ENCODE measurements at regions not wholly inside any gene's neighbourhood (a gene's known extent, or its start where the extent isn't known, plus 50 kb on each side); places are given as distances from the start of the nearest gene placed in this dataset.

- DNase-seq (no peak), ATAC-seq (ENCODE audit: low read depth) (no peak)
- Histone ChIP-seq H3K9ac (ENCODE audit: low read depth, low read length) (no peak overlapping the region), H2BK15ac (ENCODE audit: low read depth, low read length) (no peak overlapping the region), H3K9me3 (ENCODE audit: control insufficient read depth, insufficient read depth, low read length) (no peaks in the 10 kb centered on the region), H3K4me2 (ENCODE audit: low read depth, low read length) (no peak overlapping the region), H4K5ac (ENCODE audit: low read depth, low read length) (no peak overlapping the region), H3K14ac (replicated peaks; ENCODE audit: low read depth, low read length) (no peak overlapping the region), H3K4ac (ENCODE audit: low read depth, low read length) (no peak overlapping the region), H2BK20ac (ENCODE audit: low read depth, low read length) (no peak overlapping the region), H3K18ac (ENCODE audit: low read depth, low read length) (no peak overlapping the region), H2AFZ (replicated peaks; ENCODE audit: low read length, poor library complexity) (no peak overlapping the region), H3K4me1 (ENCODE audit: control insufficient read depth, insufficient read depth, low read length) (no peaks in the 10 kb centered on the region), H3K23ac (ENCODE audit: low read depth, low read length) (no peak overlapping the region), H2AK5ac (ENCODE audit: low read depth, low read length) (no peak overlapping the region), H3K27me3 (ENCODE audit: control insufficient read depth, insufficient read depth, low read length) (no peaks in the 10 kb centered on the region), H2BK5ac (ENCODE audit: low read depth, low read length, poor library complexity, severe bottlenecking) (no peak overlapping the region), H3K36me3 (ENCODE audit: control insufficient read depth, insufficient read depth, low read length) (no peaks in the 10 kb centered on the region), H2AK9ac (replicated peaks; ENCODE audit: low read depth, low read length, poor library complexity) (no peak overlapping the region), H2BK120ac (ENCODE audit: low read depth, low read length) (no peak overlapping the region), H3K79me1 (ENCODE audit: low read depth in 1 of 2, low read length in 2 of 2) (no peaks in the 10 kb centered on the region), H4K8ac (ENCODE audit: low read depth in 2 of 2, low read length in 2 of 2) (no peak overlapping the region), H3K27ac (ENCODE audit: insufficient read depth, low read length) (no peak overlapping the region), H3K56ac (ENCODE audit: extremely low read depth, insufficient read depth, low read length) (no peak overlapping the region), H4K91ac (ENCODE audit: insufficient read depth, low read depth, low read length) (no peak overlapping the region), H4K20me1 (ENCODE audit: insufficient read depth, low read length) (no peaks in the 10 kb centered on the region), H3K4me3 (ENCODE audit: insufficient read depth, low read depth, low read length) (no peak overlapping the region), H3K9me1 (ENCODE audit: insufficient read depth, low read length) (no peaks in the 10 kb centered on the region)
- CTCF ChIA-PET, result no interaction called here
- TF ChIP-seq CEBPB (IDR thresholded peaks at IDR 0.05; ENCODE audit: low read depth, low read length), result no peak
- TF ChIP-seq RFX5 (IDR thresholded peaks at IDR 0.05; ENCODE audit: low read depth, low read length), result no peak
- no peak for TF ChIP-seq RCOR1 (IDR thresholded peaks at IDR 0.05; ENCODE audit: insufficient replicate concordance, low read length)
- intact Hi-C loops (cut with micrococcal nuclease) (no loop called here), dilution Hi-C loops (cut with HindIII; ENCODE audit: low sequenced_read_pairs, unreplicated experiment) (no loop called here), in situ Hi-C loops (cut with MboI; ENCODE audit: low sequenced_read_pairs) (no loop called here)
- BruUV-seq (replicated peaks), result no TSS peak
- WGBS, 2 experiments (ENCODE audit: extremely low coverage in 2 of 2, insufficient read length in 1 of 2), result 100% methylated on average over 1 of the region's 4 CpGs; no CpG with 5 or more reads in 1 of the 2 experiments
- POLR2A ChIA-PET (ENCODE audit: unreplicated experiment), result no interaction called here
These were observed 459.7 kb downstream of the CDH2 start for GRCh38 chr18:27717250-27717649.
